ENCODE measurements at regions not wholly inside any gene's neighbourhood (a gene's known extent, or its start where the extent isn't known, plus 50 kb on each side); places are given as distances from the start of the nearest gene placed in this dataset.
"Not testable (repeated sequence)": the region's sequence is repeated elsewhere in the genome, so short reads cannot be mapped to it uniquely, and the experiment has no call there.

- TF ChIP-seq REST (IDR thresholded peaks at IDR 0.05; ENCODE audit: low read depth, low read length) (no peak), EP300 (IDR thresholded peaks at IDR 0.05; ENCODE audit: borderline replicate concordance in 1 of 2, low read depth in 1 of 2, low read length in 1 of 2) (peak in 1 of 2 experiments; percentile 56; a peak in 1 of 4 replicates), CHD2 (IDR thresholded peaks at IDR 0.05; ENCODE audit: low read length, partially characterized antibody) (no peak), TCF12 (IDR thresholded peaks at IDR 0.05) (peak; percentile 82), ZBTB33 (IDR thresholded peaks at IDR 0.05; ENCODE audit: borderline replicate concordance, low read depth) (no peak), YY1 (IDR thresholded peaks at IDR 0.05; ENCODE audit: low read depth) (no peak), RAD21 (IDR thresholded peaks at IDR 0.05; ENCODE audit: low read length) (no peak), GATA2 (CRISPR knock-in tag; IDR thresholded peaks at IDR 0.05) (no peak), GABPA (IDR thresholded peaks at IDR 0.05; ENCODE audit: low read depth) (no peak), SMC3 (IDR thresholded peaks at IDR 0.05; ENCODE audit: low read depth, low read length) (no peak), RXRA (IDR thresholded peaks at IDR 0.05; ENCODE audit: borderline replicate concordance, low read depth) (no peak), MXI1 (IDR thresholded peaks at IDR 0.05; ENCODE audit: low read depth, low read length) (no peak), NRF1 (IDR thresholded peaks at IDR 0.05; ENCODE audit: low read depth, low read length) (no peak), MEF2A (IDR thresholded peaks at IDR 0.05; ENCODE audit: borderline replicate concordance, low read depth) (no peak)
- TF ChIP-seq, protein P1, sequence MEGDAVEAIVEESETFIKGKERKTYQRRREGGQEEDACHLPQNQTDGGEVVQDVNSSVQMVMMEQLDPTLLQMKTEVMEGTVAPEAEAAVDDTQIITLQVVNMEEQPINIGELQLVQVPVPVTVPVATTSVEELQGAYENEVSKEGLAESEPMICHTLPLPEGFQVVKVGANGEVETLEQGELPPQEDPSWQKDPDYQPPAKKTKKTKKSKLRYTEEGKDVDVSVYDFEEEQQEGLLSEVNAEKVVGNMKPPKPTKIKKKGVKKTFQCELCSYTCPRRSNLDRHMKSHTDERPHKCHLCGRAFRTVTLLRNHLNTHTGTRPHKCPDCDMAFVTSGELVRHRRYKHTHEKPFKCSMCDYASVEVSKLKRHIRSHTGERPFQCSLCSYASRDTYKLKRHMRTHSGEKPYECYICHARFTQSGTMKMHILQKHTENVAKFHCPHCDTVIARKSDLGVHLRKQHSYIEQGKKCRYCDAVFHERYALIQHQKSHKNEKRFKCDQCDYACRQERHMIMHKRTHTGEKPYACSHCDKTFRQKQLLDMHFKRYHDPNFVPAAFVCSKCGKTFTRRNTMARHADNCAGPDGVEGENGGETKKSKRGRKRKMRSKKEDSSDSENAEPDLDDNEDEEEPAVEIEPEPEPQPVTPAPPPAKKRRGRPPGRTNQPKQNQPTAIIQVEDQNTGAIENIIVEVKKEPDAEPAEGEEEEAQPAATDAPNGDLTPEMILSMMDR (IDR thresholded peaks at IDR 0.05), result no peak
- TF ChIP-seq, protein P2, sequence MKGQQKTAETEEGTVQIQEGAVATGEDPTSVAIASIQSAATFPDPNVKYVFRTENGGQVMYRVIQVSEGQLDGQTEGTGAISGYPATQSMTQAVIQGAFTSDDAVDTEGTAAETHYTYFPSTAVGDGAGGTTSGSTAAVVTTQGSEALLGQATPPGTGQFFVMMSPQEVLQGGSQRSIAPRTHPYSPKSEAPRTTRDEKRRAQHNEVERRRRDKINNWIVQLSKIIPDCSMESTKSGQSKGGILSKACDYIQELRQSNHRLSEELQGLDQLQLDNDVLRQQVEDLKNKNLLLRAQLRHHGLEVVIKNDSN (IDR thresholded peaks at IDR 0.05; ENCODE audit: borderline replicate concordance, low read depth), result no peak
These were observed 150.7 kb upstream of the EOLA2 start (continued) for GRCh38 chrX:150088766-150089518.

- DNase-seq; POLR2A ChIA-PET; H3K79me2 ChIP-seq (ENCODE audit: insufficient read depth); H3K9me3 ChIP-seq; H3K9ac ChIP-seq; H3K27ac ChIP-seq (ENCODE audit: low read depth in 2 of 2, low read length in 1 of 2); H3K4me3 ChIP-seq (ENCODE audit: low read depth in 2 of 2, low read length in 1 of 2); CTCF ChIA-PET; H3K9me2 ChIP-seq; H3K4me2 ChIP-seq; H3K4me1 ChIP-seq (ENCODE audit: control insufficient read depth in 1 of 2, insufficient read depth in 2 of 2, low read depth in 1 of 2, low read length in 1 of 2); H3K36me3 ChIP-seq (replicated peaks in 1 of 2; ENCODE audit: control insufficient read depth in 1 of 2, insufficient read depth in 2 of 2, low read length in 1 of 2); H2AFZ ChIP-seq (ENCODE audit: low read depth); H3F3A ChIP-seq (replicated peaks; ENCODE audit: insufficient read depth); H3K27me3 ChIP-seq (ENCODE audit: insufficient read depth); H4K20me1 ChIP-seq (ENCODE audit: insufficient read depth): not testable (repeated sequence)
- WGBS (ENCODE audit: low lambda C conversion rate), result 53% methylated on average over 4 of the region's 4 CpGs
These were observed 153.0 kb upstream of the EOLA2 start for GRCh38 chrX:150091300-150091699.
